GM20000 (cell line): ENCODE measurements at regions not wholly inside any gene's neighbourhood (a gene's known extent, or its start where the extent isn't known, plus 50 kb on each side); places are given as distances from the start of the nearest gene placed in this dataset.

ENCODE experiments used
- DNase-seq: peaks from one replicate; pipeline ENCODE4 v3.0.0; 2012; ENCODE audit warnings: low spot score
- TF ChIP-seq, protein P1 (sequence below): IDR thresholded peaks from 2 replicates; pipeline ENCODE4 v1.5.1; 2012; ENCODE audit warnings: mild to moderate bottlenecking, control low read depth; ENCODE audit errors: extremely low read depth, missing control alignments

DNA sequence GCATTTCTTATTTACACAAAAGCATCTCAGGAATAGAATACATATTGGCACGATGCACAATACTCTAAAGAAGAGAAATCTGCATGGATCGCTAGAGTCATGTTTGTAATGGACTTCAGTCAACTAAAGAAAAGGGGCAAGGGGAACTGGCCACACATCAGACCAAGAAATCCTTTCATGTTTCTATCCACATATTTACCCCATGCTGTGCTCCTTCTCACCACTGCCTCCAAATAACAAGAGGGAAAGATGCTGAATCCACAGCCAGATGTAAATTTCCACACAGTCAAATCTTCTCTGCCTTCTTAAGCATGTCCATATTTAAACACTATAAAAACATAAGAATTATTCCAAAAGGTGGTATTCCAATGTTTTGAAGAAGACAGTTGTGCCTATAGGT, 67.6 kb downstream of the COX18 start:
- no peak for DNase-seq
- TF ChIP-seq, protein P1, sequence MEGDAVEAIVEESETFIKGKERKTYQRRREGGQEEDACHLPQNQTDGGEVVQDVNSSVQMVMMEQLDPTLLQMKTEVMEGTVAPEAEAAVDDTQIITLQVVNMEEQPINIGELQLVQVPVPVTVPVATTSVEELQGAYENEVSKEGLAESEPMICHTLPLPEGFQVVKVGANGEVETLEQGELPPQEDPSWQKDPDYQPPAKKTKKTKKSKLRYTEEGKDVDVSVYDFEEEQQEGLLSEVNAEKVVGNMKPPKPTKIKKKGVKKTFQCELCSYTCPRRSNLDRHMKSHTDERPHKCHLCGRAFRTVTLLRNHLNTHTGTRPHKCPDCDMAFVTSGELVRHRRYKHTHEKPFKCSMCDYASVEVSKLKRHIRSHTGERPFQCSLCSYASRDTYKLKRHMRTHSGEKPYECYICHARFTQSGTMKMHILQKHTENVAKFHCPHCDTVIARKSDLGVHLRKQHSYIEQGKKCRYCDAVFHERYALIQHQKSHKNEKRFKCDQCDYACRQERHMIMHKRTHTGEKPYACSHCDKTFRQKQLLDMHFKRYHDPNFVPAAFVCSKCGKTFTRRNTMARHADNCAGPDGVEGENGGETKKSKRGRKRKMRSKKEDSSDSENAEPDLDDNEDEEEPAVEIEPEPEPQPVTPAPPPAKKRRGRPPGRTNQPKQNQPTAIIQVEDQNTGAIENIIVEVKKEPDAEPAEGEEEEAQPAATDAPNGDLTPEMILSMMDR: no peak

DNA sequence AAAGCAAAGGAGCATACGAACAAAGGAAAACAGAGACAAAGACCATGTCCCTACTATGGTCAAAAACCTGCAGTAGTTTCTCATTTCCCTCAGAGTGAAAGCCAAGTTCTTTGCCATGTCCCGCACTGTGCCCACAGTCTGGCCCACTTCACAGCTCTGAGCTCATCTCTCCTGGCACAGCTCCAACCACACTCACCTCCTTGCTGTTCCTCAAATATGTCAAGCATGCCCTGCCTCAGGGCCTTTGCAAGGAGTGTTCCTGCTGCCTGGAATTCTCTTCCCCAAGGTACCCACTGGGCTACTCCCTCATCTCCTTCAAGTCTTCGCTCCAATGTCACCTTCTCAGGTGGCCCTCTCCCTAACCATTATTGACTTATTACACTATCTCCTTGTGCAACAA, 72.1 kb downstream of the COX18 start:
- DNase-seq: no peak
- TF ChIP-seq, protein P1: no peak

DNA sequence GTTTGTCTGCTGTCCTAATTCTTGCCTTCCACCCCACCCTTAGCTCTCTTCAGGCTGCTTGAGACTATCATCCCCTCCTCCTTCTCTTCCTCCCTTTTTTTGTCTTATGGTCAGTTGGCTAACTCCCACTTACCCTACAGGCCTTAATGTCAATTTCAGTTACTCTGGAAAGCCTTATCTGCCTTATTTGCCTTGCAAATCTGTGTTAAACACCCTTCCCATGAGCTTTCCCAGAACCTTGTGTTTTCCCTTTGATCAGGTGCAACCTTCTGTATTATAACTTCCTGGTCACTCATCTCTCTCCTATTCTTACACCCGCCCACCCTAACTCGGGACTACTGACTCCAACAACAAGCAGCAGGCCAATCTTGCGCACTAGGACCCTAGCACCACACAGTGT, 74.8 kb downstream of the COX18 start:
- TF ChIP-seq, protein P1: no peak
- DNase-seq: no peak

DNA sequence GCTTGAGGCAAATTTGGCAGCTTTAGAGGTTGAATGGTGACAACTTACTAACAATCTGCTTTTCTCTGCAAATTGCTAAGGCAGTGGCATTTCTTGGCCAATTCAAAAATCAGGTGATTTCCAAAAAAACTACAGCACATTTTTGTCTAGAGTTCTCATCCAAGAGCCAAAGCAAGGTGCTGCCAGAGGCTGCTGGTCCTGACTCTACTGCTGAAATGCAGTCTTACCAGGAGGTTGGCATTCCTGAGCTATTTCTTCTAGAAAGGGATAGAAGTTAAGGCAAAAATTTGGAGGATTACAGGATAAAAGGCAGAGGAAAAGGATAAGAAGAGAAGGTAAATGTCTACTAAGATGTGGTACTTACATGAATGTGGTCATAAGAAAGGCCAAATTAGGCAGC, 75.6 kb downstream of the COX18 start:
- TF ChIP-seq, protein P1: no peak
- no peak for DNase-seq

DNA sequence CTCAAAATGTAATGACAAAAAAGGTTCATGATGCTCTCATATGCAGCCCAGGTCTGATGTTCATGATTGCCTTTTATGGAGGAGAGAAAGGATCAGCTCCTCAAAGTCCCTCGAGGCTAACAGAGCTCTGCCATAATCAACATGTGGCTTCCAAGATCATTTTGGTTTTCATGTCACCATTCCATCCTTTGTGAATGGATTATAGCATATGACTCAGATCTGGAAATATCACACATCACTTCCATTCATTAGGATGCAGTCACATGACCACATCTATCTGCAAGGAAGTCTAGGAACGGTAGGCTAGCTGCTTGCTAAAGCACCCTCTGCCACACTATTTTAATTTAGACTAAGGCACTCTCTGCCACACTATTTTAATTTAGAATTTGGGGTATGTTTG, 77.6 kb downstream of the COX18 start:
- TF ChIP-seq, protein P1: no peak
- no peak for DNase-seq

DNA sequence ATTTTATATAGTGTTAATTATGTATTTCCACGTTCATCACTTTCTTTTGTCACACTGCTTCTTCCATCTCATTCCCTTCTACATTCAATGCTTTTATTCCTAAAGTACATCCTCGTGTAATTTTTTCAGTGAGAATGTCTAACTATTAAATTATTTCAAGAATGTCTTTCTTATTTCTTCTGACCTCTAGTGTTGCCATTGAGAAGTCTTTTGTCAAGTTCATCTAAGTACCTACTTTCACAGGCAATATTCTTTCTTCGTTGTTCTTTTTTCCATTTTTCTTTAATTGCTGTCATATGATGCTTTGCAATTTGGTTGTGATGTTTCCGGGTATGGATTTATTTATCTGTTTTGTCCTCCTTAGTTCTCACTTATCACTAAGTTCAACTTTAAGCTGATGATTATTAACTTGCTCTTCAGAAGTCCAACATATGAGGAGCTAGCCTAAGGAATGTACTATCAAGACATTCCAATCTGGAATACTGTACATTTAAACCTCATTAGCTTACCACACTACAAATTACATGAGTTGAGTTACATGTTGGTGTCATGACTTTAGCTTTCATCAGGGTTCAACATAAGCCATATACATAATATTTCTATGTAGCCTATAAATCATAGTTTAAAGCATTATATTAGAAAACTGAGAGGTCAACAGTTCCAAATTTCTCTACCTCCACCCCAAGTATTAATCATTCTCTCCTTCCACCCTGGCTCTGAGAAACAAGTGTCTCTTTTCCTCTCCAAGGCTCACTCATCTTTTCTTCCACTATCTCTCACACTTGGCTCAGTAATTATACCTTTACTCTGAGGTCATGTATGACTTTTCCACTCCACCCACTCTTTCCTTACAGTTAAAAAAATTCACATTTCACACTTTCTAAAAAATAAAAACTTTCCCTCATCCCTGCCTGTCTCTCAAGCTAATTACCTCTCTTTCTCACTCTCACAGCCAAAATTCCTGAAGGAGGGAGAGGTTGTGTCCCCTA, 81.5 kb downstream of the COX18 start:
- DNase-seq: no peak
- TF ChIP-seq, protein P1: no peak

DNA sequence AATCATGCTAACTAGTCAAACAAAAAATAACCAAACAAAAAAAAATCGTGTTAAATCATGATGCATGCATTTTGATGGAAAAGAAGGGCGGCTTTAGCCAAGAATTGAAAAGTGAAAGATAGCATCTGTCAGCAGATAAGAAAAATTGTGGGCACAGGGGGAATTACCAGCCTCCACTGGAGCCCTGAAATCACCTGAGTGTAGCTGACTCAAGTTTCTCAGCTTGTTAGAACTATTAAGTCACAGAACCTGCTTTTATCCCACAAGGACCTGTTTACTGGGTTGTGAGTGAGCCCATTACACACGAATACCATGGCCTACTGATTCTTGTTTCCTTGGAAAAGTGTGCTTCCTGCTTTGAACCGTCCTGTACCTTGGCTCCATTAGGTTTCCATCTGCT, 85.2 kb downstream of the COX18 start:
- TF ChIP-seq, protein P1: no peak

More for the DNA sequence above, 85.2 kb downstream of the COX18 start:
- DNase-seq: no peak
